Cardiac fibroblast (primary cell): ENCODE measurements at regions not wholly inside any gene's neighbourhood (a gene's known extent, or its start where the extent isn't known, plus 50 kb on each side); places are given as distances from the start of the nearest gene placed in this dataset.

Experiments
- DNase-seq, 2 donors: peaks; one replicate each; pipeline versions ENCODE4 v3.0.0 to v3.0.0-alpha.2; 2010; ENCODE audit warnings: low read depth in 2 of 2
- H3K4me3 ChIP-seq, 2 donors: replicated peaks in 1 of 2; 1 replicate in 1 of 2; 2 replicates in 1 of 2; pipeline ENCODE4 v1.5.1; 2011; ENCODE audit warnings: low read depth in 2 of 2, low read length in 2 of 2, mild to moderate bottlenecking in 2 of 2, moderate library complexity in 1 of 2
- TF ChIP-seq, protein P1 (sequence below): IDR thresholded peaks from one replicate; pipeline ENCODE4 v1.5.1; 2011; ENCODE audit warnings: low read depth, mild to moderate bottlenecking, low read length, inconsistent platforms

DNA sequence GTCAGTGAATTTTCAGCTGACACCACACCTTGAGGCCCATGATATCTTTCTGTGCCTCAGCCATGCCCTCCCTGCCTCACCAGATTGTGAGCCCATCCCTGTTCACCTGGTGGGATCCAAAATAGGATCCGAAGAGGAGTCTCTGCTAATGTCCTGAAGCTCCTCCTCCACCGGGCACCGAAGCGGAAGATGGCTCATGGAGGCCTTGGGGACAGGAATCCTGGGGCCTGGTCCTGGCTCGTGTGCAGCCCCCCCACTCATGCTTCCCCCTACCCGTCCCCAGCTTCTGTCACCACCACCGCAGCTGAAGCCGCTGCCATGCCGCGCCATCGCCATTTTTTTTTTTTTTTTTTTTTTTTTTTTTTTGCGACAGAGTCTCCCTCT is 1683.4 kb downstream of the TP53TG3F start:
- DNase-seq = no peak
- H3K4me3 ChIP-seq = no peak overlapping the region
- TF ChIP-seq, protein P1, sequence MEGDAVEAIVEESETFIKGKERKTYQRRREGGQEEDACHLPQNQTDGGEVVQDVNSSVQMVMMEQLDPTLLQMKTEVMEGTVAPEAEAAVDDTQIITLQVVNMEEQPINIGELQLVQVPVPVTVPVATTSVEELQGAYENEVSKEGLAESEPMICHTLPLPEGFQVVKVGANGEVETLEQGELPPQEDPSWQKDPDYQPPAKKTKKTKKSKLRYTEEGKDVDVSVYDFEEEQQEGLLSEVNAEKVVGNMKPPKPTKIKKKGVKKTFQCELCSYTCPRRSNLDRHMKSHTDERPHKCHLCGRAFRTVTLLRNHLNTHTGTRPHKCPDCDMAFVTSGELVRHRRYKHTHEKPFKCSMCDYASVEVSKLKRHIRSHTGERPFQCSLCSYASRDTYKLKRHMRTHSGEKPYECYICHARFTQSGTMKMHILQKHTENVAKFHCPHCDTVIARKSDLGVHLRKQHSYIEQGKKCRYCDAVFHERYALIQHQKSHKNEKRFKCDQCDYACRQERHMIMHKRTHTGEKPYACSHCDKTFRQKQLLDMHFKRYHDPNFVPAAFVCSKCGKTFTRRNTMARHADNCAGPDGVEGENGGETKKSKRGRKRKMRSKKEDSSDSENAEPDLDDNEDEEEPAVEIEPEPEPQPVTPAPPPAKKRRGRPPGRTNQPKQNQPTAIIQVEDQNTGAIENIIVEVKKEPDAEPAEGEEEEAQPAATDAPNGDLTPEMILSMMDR = no peak

DNA sequence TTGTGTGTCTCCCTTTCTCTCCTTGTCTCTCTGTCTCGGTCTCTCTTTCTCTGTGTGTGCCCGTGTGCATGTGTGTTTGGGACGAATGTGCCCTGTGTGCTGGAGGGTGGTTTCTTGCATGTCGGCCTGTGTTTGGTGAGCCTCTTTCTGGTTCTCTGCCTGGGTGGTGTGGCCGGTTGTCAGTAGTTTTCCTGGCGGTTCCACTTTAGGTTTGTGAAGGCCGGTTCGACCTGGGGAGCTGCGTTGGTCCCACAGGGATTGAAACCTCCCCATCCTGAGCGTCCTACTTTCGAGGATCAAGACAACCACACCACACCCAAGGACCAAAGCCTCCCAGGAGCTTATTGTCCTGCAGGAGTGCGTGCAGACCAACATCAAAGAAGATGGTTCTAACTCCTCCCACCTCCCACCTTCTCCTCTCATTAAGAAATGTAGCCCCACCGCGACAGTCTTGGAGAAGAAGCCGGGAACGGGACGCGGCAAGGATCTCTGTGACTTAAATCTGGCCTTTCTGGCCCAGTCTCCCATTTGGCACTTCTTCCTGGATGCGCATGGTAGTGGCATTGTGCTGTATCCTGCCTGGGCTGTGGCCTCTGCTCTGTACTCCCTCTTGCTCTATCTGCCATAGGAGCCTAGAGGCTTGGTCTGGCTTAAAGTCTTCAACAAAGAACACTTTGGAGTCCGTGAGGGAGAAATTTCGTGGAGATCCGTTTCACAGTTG is 1685.0 kb downstream of the TP53TG3F start:
- no peak overlapping the region for H3K4me3 ChIP-seq
- DNase-seq = no peak
- TF ChIP-seq, protein P1 = no peak

DNA sequence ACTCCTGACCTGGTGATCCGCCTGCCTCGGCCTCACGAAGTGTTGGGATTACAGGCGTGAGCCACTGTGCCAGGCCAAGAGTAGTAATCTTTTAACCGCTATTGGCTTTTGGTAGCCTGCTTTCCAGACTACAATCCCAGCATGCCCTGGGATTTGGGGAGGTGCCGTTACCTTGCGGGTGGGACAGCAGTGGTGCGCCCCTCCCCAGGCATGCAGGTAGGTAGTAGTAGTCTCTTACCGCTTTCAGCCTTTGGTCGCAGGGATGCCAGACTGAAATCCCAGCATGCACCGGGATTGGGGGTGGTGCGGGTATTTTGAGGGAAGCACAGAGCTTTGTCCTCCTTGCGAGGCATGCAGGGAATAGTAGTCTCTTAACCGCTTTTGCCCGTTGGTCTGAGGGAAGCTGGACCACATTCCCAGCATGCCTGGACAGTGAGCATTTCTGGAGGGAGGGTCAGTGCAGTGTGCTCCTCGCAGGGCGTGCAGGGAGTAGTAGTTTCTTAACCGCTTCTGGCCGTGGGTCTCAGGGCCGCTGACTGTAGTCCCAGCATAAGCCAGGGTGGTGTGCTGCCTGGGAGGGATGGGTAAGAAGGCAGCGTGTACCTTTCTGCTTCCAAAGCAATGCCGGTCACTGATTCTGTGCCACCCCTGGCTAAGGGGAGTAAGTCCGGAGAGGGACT is 1686.8 kb downstream of the TP53TG3F start:
- TF ChIP-seq, protein P1 = no peak
- H3K4me3 ChIP-seq = no peak overlapping the region
- no peak for DNase-seq

DNA sequence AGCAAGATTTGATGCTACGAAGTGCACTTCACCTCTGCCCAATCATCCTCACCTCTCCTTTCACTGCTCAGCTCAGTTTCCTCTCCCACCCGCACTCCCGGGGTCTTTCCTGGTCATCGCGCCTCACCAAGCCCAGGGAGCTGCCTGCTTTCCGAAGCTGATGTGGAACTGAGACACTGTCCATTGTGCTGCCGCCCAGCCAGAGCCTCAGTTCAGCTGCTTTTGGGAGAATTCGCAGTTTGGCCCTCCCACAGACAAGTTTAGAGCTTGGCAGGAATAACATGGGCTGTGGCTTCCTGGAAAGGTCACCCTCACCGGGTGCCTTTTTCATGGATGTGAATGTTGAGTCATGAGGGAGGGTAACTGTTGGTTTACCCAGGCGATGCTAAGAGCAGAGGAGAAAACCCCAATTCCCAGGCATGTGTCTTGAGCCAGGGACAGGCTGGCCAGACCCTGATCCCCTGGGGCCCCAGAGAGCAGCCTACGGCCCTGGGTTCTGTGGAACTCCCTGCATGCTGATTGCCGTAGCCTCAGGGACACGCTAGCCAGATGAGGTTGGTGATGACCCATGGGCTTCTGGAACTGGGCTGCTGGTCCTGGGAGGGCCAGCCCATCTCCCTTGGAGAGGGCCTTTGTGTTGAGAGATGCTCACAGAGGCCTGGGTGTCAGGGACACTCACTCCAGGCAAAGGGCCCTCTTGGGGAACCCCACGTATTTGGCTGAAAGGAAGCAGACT is 1687.5 kb downstream of the TP53TG3F start:
- TF ChIP-seq, protein P1 = no peak
- H3K4me3 ChIP-seq = no peak overlapping the region
- no peak for DNase-seq

DNA sequence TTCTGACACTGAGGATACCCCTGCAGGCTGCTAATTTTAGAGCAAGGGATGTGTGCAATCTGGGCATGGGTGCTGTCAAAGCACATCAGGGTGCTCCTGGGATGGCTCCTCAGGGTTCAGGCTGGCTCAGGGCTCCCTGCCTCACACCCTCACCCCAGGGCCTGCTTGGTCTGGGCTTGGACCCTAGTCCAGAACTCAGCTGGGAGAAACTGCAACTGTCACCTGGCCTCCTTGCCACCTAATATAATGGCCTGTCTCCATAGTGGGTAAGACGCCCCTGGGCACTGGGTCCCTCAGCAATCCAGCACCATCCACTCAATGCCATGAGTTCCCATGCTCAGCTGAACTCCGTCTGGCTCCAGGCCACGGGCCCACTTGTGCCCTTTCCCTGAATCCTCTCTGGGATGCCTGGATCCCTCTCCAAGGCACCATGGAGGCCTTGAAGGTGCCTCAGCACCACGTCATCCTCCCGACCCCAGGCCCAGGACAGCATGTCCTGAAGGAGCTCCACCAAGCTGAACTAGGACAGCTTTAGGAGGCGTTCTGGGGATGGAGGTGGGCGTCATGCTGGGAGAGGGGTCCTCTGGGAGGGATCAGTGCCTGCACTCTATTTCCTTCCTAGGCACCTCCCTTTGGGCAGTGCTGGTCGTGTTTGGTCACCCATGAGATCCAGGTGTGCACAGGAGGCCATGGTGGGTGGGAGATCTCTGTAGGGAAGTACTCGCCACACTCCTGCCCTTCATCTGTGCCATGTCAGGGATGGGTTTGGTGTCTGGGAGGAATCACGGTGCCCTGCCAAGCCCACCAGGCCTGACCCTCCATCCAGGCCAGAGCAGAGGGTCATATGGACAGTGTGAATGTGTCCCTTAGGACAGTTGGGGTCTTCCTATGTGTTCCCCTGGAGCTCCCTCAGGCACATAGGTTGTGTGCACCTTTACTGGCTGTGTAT is 1688.4 kb downstream of the TP53TG3F start:
- DNase-seq = no peak

DNA sequence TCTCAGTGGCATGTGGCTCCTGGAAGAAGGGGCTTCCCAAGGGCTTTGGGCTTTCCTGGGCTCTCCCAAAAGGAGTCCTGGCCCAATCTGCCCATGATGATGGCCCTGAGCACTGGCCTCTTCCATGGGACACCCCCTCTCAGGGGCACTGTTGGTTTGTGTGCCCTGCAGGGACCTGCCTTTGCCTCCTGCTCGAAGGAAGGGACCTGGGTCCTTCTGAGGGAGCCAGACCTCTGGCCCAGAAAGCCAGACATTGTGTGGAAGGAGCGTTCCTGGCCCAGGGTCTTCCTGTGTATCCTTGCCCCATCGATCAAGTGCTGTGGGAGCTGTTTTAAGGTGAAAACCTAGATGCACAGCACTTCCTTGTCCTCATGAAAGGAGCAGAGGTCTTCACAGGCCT is 1689.3 kb downstream of the TP53TG3F start:
- DNase-seq = no peak
- no peak overlapping the region for H3K4me3 ChIP-seq
- TF ChIP-seq, protein P1 = no peak

More for the DNA sequence above, 1688.4 kb downstream of the TP53TG3F start:
- H3K4me3 ChIP-seq = no peak overlapping the region
- TF ChIP-seq, protein P1 = no peak
